A549 (cell line): ENCODE measurements at regions not wholly inside any gene's neighbourhood (a gene's known extent, or its start where the extent isn't known, plus 50 kb on each side); places are given as distances from the start of the nearest gene placed in this dataset.

Experiments used
- FOSB ChIP-seq: fragments of 250-450 bp; sonication (Bioruptor Pico); IDR thresholded peaks from 2 replicates; pipeline ENCODE4 v1.5.0; 2020; ENCODE audit warnings: mild to moderate bottlenecking, moderate library complexity
- MAZ ChIP-seq: fragments of 150-350 bp; IDR thresholded peaks from 2 replicates; pipeline ENCODE4 v1.6.1; 2014; ENCODE audit warnings: antibody characterized with exemption, low read depth, low read length, borderline replicate concordance
- MYC ChIP-seq: IDR thresholded peaks from 2 replicates; pipeline ENCODE4 v1.6.1; 2012; ENCODE audit warnings: mild to moderate bottlenecking, inconsistent platforms, low read length, improper control_type of control experiment, borderline replicate concordance
- TF ChIP-seq, protein P1 (sequence below): fragments of >200 bp; sonication (Bioruptor Twin); formaldehyde crosslinking; IDR thresholded peaks from 3 replicates; pipeline ENCODE4 v1.5.1; 2016

DNA sequence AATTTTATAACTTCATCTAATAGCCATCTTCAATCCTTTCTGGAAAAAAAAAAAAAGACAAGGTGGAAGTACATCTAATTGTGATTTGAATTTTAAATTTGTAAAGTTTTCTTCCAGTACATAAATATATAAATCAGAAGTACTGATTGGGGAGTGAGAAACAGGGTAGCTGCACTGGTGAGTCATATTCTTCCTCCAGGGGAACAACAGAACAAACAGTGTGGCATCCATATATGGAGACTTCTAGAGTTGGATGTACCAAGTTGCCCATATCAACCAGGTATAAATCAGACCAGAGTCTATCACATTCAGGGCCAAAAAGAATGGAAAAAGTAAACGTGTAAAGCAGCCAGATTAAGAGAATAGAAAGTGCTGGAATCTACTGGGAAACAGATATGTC lies 66.0 kb upstream of the NRIP1 start:
- TF ChIP-seq MAZ (no peak), MYC (no peak), FOSB (CRISPR knock-in tag) (no peak)
- TF ChIP-seq, protein P1, sequence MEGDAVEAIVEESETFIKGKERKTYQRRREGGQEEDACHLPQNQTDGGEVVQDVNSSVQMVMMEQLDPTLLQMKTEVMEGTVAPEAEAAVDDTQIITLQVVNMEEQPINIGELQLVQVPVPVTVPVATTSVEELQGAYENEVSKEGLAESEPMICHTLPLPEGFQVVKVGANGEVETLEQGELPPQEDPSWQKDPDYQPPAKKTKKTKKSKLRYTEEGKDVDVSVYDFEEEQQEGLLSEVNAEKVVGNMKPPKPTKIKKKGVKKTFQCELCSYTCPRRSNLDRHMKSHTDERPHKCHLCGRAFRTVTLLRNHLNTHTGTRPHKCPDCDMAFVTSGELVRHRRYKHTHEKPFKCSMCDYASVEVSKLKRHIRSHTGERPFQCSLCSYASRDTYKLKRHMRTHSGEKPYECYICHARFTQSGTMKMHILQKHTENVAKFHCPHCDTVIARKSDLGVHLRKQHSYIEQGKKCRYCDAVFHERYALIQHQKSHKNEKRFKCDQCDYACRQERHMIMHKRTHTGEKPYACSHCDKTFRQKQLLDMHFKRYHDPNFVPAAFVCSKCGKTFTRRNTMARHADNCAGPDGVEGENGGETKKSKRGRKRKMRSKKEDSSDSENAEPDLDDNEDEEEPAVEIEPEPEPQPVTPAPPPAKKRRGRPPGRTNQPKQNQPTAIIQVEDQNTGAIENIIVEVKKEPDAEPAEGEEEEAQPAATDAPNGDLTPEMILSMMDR: no peak
